IMR-90 (cell line): ENCODE measurements at regions not wholly inside any gene's neighbourhood (a gene's known extent, or its start where the extent isn't known, plus 50 kb on each side); places are given as distances from the start of the nearest gene placed in this dataset.

Experiments used
- ATAC-seq: fragments of 200-7000 bp; cut with Tn5 transposase; 2 replicates; pipeline ENCODE4 v1.9.1; 2020; ENCODE audit warnings: low read depth, mild to moderate bottlenecking, moderate library complexity
- BruUV-seq: library from RNA; stranded (reverse); fragments of 400-500 nt; replicated peaks from 2 replicates; lab custom pipeline; 2021; lab: Mats Ljungman, UMichigan
- CTCF ChIA-PET: fragments of 300-600 bp; formaldehyde crosslinking; extraction: SDS; loops from one replicate; lab custom pipeline; 2021; ENCODE audit warnings: antibody characterized with exemption; lab: Yijun Ruan, JAX
- POLR2A ChIA-PET: fragments of 300-600 bp; sonication (Branson Sonifier 250); formaldehyde crosslinking; loops from one replicate; lab custom pipeline; 2022; ENCODE audit warnings: antibody characterized with exemption; ENCODE audit not compliant: unreplicated experiment; lab: Charles Lee
- DNase-seq: peaks from one replicate; pipeline ENCODE4 v3.0.0; 2013
- H2AFZ ChIP-seq: replicated peaks from 2 replicates; pipeline ENCODE3; 2013; ENCODE audit warnings: low read length, mild to moderate bottlenecking; ENCODE audit not compliant: poor library complexity
- H2AK5ac ChIP-seq: 2 replicates; pipeline ENCODE4 v1.6.1; 2013; ENCODE audit warnings: low read depth, low read length, inconsistent platforms
- H2AK9ac ChIP-seq: replicated peaks from 2 replicates; pipeline ENCODE3; 2013; ENCODE audit warnings: mild to moderate bottlenecking, low read depth, low read length, moderate library complexity; ENCODE audit not compliant: poor library complexity
- H2BK120ac ChIP-seq: 2 replicates; pipeline ENCODE4 v1.6.1; 2013; ENCODE audit warnings: low read depth, low read length, inconsistent platforms
- H2BK15ac ChIP-seq: 3 replicates; pipeline ENCODE4 v1.6.1; 2013; ENCODE audit warnings: low read depth, low read length, inconsistent platforms
- H2BK20ac ChIP-seq: 2 replicates; pipeline ENCODE4 v1.6.1; 2013; ENCODE audit warnings: low read depth, mild to moderate bottlenecking, inconsistent platforms, low read length, moderate library complexity
- H2BK5ac ChIP-seq: 2 replicates; pipeline ENCODE4 v1.6.1; 2013; ENCODE audit warnings: mild to moderate bottlenecking, low read depth, low read length, inconsistent platforms; ENCODE audit not compliant: poor library complexity, severe bottlenecking
- H3K14ac ChIP-seq: replicated peaks from 2 replicates; pipeline ENCODE4 v1.6.1; 2013; ENCODE audit warnings: low read depth, low read length, inconsistent platforms
- H3K18ac ChIP-seq: 2 replicates; pipeline ENCODE4 v1.6.1; 2013; ENCODE audit warnings: low read depth, low read length, control low read depth
- H3K23ac ChIP-seq: 2 replicates; pipeline ENCODE4 v1.6.1; 2013; ENCODE audit warnings: low read depth, low read length, inconsistent platforms
- H3K27ac ChIP-seq: 2 replicates; pipeline ENCODE4 v1.5.1; 2013; ENCODE audit warnings: mild to moderate bottlenecking, control low read depth, low read length; ENCODE audit not compliant: insufficient read depth
- H3K27me3 ChIP-seq: 2 replicates; pipeline ENCODE4 v1.6.1; 2013; ENCODE audit warnings: low read length; ENCODE audit not compliant: control insufficient read depth, insufficient read depth
- H3K36me3 ChIP-seq: 2 replicates; pipeline ENCODE4 v1.6.1; 2013; ENCODE audit warnings: low read length, mixed read lengths; ENCODE audit not compliant: control insufficient read depth, insufficient read depth
- H3K4ac ChIP-seq: 2 replicates; pipeline ENCODE4 v1.6.1; 2013; ENCODE audit warnings: low read depth, low read length, inconsistent platforms
- H3K4me1 ChIP-seq: 2 replicates; pipeline ENCODE4 v1.6.1; 2013; ENCODE audit warnings: low read length, mixed read lengths; ENCODE audit not compliant: control insufficient read depth, insufficient read depth
- H3K4me2 ChIP-seq: 2 replicates; pipeline ENCODE4 v1.6.1; 2013; ENCODE audit warnings: low read depth, mild to moderate bottlenecking, control low read depth, low read length, moderate library complexity
- H3K4me3 ChIP-seq: 2 replicates; pipeline ENCODE4 v1.5.1; 2013; ENCODE audit warnings: low read depth, mild to moderate bottlenecking, control low read depth, low read length, moderate library complexity; ENCODE audit not compliant: insufficient read depth
- H3K56ac ChIP-seq: 2 replicates; pipeline ENCODE4 v1.6.1; 2013; ENCODE audit warnings: low read length, inconsistent platforms; ENCODE audit not compliant: insufficient read depth; ENCODE audit errors: extremely low read depth
- H3K79me1 ChIP-seq, 2 experiments: 2 replicates each; pipeline ENCODE4 v1.6.1; 2013; ENCODE audit warnings: low read length in 2 of 2, inconsistent platforms in 1 of 2, low read depth in 1 of 2
- H3K9ac ChIP-seq: 2 replicates; pipeline ENCODE4 v1.6.1; 2013; ENCODE audit warnings: low read depth, low read length, control low read depth
- H3K9me1 ChIP-seq: 2 replicates; pipeline ENCODE4 v1.6.1; 2013; ENCODE audit warnings: low read length, inconsistent platforms; ENCODE audit not compliant: insufficient read depth
- H3K9me3 ChIP-seq: 2 replicates; pipeline ENCODE4 v1.6.1; 2013; ENCODE audit warnings: low read length; ENCODE audit not compliant: control insufficient read depth, insufficient read depth
- H4K20me1 ChIP-seq: 2 replicates; pipeline ENCODE4 v1.6.1; 2013; ENCODE audit warnings: low read length, inconsistent platforms; ENCODE audit not compliant: insufficient read depth
- H4K5ac ChIP-seq: 2 replicates; pipeline ENCODE4 v1.6.1; 2013; ENCODE audit warnings: mild to moderate bottlenecking, low read depth, low read length, control low read depth
- H4K8ac ChIP-seq, 2 experiments: 2 replicates each; pipeline ENCODE4 v1.6.1; 2013; ENCODE audit warnings: low read depth in 2 of 2, low read length in 2 of 2, control low read depth in 1 of 2, inconsistent platforms in 1 of 2
- H4K91ac ChIP-seq: 2 replicates; pipeline ENCODE4 v1.6.1; 2013; ENCODE audit warnings: low read depth, low read length, inconsistent platforms; ENCODE audit not compliant: insufficient read depth
- BHLHE40 ChIP-seq: fragments of 150-350 bp; IDR thresholded peaks from 2 replicates; pipeline ENCODE4 v1.6.1; 2016; ENCODE audit warnings: mild to moderate bottlenecking, low read depth, low read length
- CEBPB ChIP-seq: IDR thresholded peaks from 2 replicates; pipeline ENCODE4 v1.6.1; 2012; ENCODE audit warnings: low read depth, low read length, improper control_type of control experiment
- FOS ChIP-seq: fragments of 150-350 bp; IDR thresholded peaks from 2 replicates; pipeline ENCODE4 v1.6.1; 2016; ENCODE audit warnings: low read depth, low read length
- MXI1 ChIP-seq: IDR thresholded peaks from 2 replicates; pipeline ENCODE4 v1.6.1; 2012; ENCODE audit warnings: low read depth, mild to moderate bottlenecking, low read length, moderate library complexity, borderline replicate concordance
- NFE2L2 ChIP-seq: fragments of 150-350 bp; IDR thresholded peaks from 2 replicates; pipeline ENCODE4 v1.6.1; 2016; ENCODE audit warnings: low read depth, mild to moderate bottlenecking, low read length
- POLR2A ChIP-seq: IDR thresholded peaks from 2 replicates; pipeline ENCODE4 v1.6.1; 2012; ENCODE audit warnings: mild to moderate bottlenecking, low read depth, low read length
- WGBS, 2 experiments: methylation state at CpG; one replicate each; pipeline versions ENCODE4 v1.1.5 to v1.1.7; 2013; ENCODE audit warnings: missing lambda C conversion rate in 2 of 2; ENCODE audit not compliant: insufficient read length in 1 of 2; ENCODE audit errors: extremely low coverage in 2 of 2; 5-methylcytosine and 5-hydroxymethylcytosine counted together
- dilution Hi-C: fragments of 300-500 bp; cut with HindIII; formaldehyde crosslinking; loops from one replicate; pipeline ENCODE4 v1.14.3; 2018; ENCODE audit warnings: low sequenced_read_pairs; ENCODE audit not compliant: unreplicated experiment
- in situ Hi-C: fragments of 300-500 bp; cut with MboI; formaldehyde crosslinking; loops from 3 replicates; pipeline ENCODE4 v1.14.3; 2019; ENCODE audit warnings: low sequenced_read_pairs, inconsistent platforms, mixed read lengths
- intact Hi-C: fragments of 100-400 bp; cut with micrococcal nuclease; formaldehyde crosslinking; loops from 2 replicates; pipeline ENCODE4 v1.10.0; 2022
- TF ChIP-seq, protein P1 (sequence below): fragments of 150-350 bp; IDR thresholded peaks from 2 replicates; pipeline ENCODE4 v1.6.1; 2016; ENCODE audit warnings: low read depth, mild to moderate bottlenecking, low read length, moderate library complexity, borderline replicate concordance

DNA sequence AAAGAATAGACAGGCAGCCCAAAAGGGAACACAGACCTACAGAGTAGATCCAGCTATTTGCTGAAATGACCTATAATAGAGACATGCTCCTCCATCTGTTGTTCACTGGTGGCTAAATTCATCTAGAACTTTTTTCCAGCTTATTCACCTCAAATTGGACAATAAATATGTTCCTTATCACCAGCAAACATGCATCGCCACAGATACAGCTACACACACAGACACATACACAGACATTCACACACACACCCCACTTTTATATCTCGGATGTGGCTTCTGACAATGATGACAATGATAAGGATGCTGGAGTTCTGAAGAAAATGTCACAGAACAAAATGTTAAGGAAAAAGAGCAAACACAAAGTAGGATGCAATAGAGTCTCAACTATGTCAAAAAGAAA lies 175.4 kb downstream of the LSM5 start:
- no peak overlapping the region for H2BK20ac ChIP-seq
- H4K91ac ChIP-seq = no peak overlapping the region
- H3K23ac ChIP-seq = no peak overlapping the region
- H3K9me3 ChIP-seq = no peaks in the 10 kb centered on the region
- no peak overlapping the region for H3K27ac ChIP-seq
- H3K9me1 ChIP-seq = no peaks in the 10 kb centered on the region
- intact Hi-C loops = no loop called here
- BruUV-seq = no TSS peak
- H3K4me1 ChIP-seq = no peaks in the 10 kb centered on the region
- no peak overlapping the region for H3K9ac ChIP-seq
- no peaks in the 10 kb centered on the region for H3K79me1 ChIP-seq
- H4K8ac ChIP-seq = no peak overlapping the region
- CTCF ChIA-PET = no interaction called here
- no peak overlapping the region for H3K4me3 ChIP-seq
- ATAC-seq (no peak), DNase-seq (no peak)
- H3K4me2 ChIP-seq = no peak overlapping the region
- POLR2A ChIA-PET = no interaction called here
- H3K18ac ChIP-seq = no peak overlapping the region
- in situ Hi-C loops = no loop called here
- no peak overlapping the region for H2AK9ac ChIP-seq
- dilution Hi-C loops = no loop called here
- no peak overlapping the region for H2BK120ac ChIP-seq
- no CpG with 5 or more reads among the region's 2 CpGs for WGBS, 2 experiments
- H4K20me1 ChIP-seq = no peaks in the 10 kb centered on the region
- no peak overlapping the region for H2AFZ ChIP-seq
- no peak overlapping the region for H2AK5ac ChIP-seq
- no peak overlapping the region for H2BK5ac ChIP-seq
- no peak overlapping the region for H2BK15ac ChIP-seq
- H3K27me3 ChIP-seq = peaks cover 8% of the 10 kb centered on the region
- no peak overlapping the region for H3K56ac ChIP-seq
- no peak for TF ChIP-seq NFE2L2
- TF ChIP-seq, protein P1, sequence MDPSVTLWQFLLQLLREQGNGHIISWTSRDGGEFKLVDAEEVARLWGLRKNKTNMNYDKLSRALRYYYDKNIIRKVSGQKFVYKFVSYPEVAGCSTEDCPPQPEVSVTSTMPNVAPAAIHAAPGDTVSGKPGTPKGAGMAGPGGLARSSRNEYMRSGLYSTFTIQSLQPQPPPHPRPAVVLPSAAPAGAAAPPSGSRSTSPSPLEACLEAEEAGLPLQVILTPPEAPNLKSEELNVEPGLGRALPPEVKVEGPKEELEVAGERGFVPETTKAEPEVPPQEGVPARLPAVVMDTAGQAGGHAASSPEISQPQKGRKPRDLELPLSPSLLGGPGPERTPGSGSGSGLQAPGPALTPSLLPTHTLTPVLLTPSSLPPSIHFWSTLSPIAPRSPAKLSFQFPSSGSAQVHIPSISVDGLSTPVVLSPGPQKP = no peak
- TF ChIP-seq MXI1 = no peak
- no peak for TF ChIP-seq FOS
- no peak for TF ChIP-seq POLR2A
- TF ChIP-seq CEBPB = no peak
- TF ChIP-seq BHLHE40 = no peak
- no peak overlapping the region for H4K5ac ChIP-seq
- H3K14ac ChIP-seq = no peak overlapping the region
- no peak overlapping the region for H3K4ac ChIP-seq
- H3K36me3 ChIP-seq = no peaks in the 10 kb centered on the region
